ENCODE measurements at regions not wholly inside any gene's neighbourhood (a gene's known extent, or its start where the extent isn't known, plus 50 kb on each side); places are given as distances from the start of the nearest gene placed in this dataset.

- TF ChIP-seq ERG (CRISPR knock-in tag; IDR thresholded peaks at IDR 0.05) (no peak), ZNF138 (CRISPR knock-in tag; conservative IDR thresholded peaks at IDR 0.05) (no peak), GABPB1 (CRISPR knock-in tag; IDR thresholded peaks at IDR 0.05) (no peak)
These were observed 228.9 kb upstream of the CD180 start (continued) for GRCh38 chr5:67425514-67425913.

- 0 out of 2 replicates have a peak, but pooled peaks cover 4% of the 10 kb centered on the region for H3K9me3 Mint-ChIP-seq
- peaks cover 24% of the 10 kb centered on the region for H3K27me3 Mint-ChIP-seq (ENCODE audit: low read depth)
- ATAC-seq, result no peak
- DNase-seq (ENCODE audit: low spot score), result no peak
- no peak overlapping the region for H3K27ac Mint-ChIP-seq
- POLR2A ChIA-PET, result no interaction called here
- TF ChIP-seq ERG (CRISPR knock-in tag; IDR thresholded peaks at IDR 0.05) (no peak), AR (CRISPR knock-in tag; IDR thresholded peaks at IDR 0.05) (no peak), TCF7 (CRISPR knock-in tag; IDR thresholded peaks at IDR 0.05; ENCODE audit: low read depth) (no peak), ATF2 (CRISPR knock-in tag; IDR thresholded peaks at IDR 0.05; ENCODE audit: borderline replicate concordance, low read depth) (no peak), ATF1 (CRISPR knock-in tag; IDR thresholded peaks at IDR 0.05) (no peak), FOXK1 (CRISPR knock-in tag; IDR thresholded peaks at IDR 0.05) (no peak), PRDM15 (CRISPR knock-in tag; IDR thresholded peaks at IDR 0.05) (no peak), NR2C2 (CRISPR knock-in tag; IDR thresholded peaks at IDR 0.05) (no peak), PRRX2 (CRISPR knock-in tag; IDR thresholded peaks at IDR 0.05) (no peak), E2F5 (CRISPR knock-in tag; IDR thresholded peaks at IDR 0.05) (no peak), ZNF671 (CRISPR knock-in tag; IDR thresholded peaks at IDR 0.05) (no peak), NR3C1 (CRISPR knock-in tag; conservative IDR thresholded peaks at IDR 0.05; ENCODE audit: low read depth) (no peak), OVOL2 (CRISPR knock-in tag; IDR thresholded peaks at IDR 0.05; ENCODE audit: borderline replicate concordance) (no peak), ARID4B (CRISPR knock-in tag; IDR thresholded peaks at IDR 0.05; ENCODE audit: borderline replicate concordance) (no peak), CBFB (CRISPR knock-in tag; IDR thresholded peaks at IDR 0.05; ENCODE audit: low read depth) (no peak), ZNF121 (CRISPR knock-in tag; IDR thresholded peaks at IDR 0.05) (no peak)
- peaks cover 47% of the 10 kb centered on the region for H3K4me1 Mint-ChIP-seq
- 0 out of 2 replicates have a peak, but pooled peaks cover 2% of the 10 kb centered on the region for H3K36me3 Mint-ChIP-seq
- no peak overlapping the region for H3K4me3 Mint-ChIP-seq
- CTCF ChIA-PET, result no interaction called here
These were observed 221.2 kb upstream of the CD180 start for GRCh38 chr5:67417839-67418238.

Measured in WTC11 (cell line).